ENCODE measurements at regions not wholly inside any gene's neighbourhood (a gene's known extent, or its start where the extent isn't known, plus 50 kb on each side); places are given as distances from the start of the nearest gene placed in this dataset.

DNA sequence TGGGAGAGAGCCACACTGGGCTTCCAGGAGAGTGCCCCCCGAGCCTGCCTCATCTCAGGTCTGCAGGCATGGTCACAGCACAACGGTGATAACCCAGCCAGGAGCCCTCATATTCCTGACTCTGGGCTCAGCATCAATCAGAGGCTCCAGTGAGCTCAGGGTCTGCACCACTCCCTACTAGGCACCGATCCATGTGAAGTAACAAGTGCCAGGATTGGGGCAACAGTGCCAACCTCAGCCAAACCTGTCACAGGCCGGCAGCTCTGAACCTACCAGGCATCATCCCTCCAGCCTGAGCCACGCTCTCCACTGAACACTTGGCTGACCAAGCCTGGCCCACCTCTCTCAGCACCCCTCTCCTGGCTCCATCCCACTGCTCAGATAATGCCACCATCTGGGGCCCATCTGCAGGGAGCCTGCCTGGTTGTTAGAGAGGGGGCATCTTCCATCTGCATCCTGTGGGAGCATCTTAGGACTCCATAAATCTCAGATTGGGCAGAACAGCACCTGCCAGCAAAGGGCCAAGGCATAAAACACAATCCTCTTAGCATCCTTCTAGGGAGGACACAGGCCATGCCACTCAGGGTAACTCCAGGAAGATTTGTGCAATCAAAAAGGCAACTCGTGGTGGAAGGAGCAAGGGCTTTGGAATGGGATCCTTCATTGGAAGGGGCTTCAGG lies 213.7 kb upstream of the CSF3R start:
- TF ChIP-seq, protein P1, sequence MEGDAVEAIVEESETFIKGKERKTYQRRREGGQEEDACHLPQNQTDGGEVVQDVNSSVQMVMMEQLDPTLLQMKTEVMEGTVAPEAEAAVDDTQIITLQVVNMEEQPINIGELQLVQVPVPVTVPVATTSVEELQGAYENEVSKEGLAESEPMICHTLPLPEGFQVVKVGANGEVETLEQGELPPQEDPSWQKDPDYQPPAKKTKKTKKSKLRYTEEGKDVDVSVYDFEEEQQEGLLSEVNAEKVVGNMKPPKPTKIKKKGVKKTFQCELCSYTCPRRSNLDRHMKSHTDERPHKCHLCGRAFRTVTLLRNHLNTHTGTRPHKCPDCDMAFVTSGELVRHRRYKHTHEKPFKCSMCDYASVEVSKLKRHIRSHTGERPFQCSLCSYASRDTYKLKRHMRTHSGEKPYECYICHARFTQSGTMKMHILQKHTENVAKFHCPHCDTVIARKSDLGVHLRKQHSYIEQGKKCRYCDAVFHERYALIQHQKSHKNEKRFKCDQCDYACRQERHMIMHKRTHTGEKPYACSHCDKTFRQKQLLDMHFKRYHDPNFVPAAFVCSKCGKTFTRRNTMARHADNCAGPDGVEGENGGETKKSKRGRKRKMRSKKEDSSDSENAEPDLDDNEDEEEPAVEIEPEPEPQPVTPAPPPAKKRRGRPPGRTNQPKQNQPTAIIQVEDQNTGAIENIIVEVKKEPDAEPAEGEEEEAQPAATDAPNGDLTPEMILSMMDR (conservative IDR thresholded peaks at IDR 0.05) = no peak
- TF ChIP-seq ZFX (IDR thresholded peaks at IDR 0.05) = no peak

Measured in C4-2B (cell line).